IPS-11a (cell line): ENCODE measurements at regions not wholly inside any gene's neighbourhood (a gene's known extent, or its start where the extent isn't known, plus 50 kb on each side); places are given as distances from the start of the nearest gene placed in this dataset.

Source experiments
- H3K4me3 ChIP-seq: one replicate; pipeline ENCODE4 v1.5.1; 2013; ENCODE audit warnings: low read depth, low read length, control low read depth

- H3K4me3 ChIP-seq: no peak overlapping the region
These were observed 131.4 kb downstream of the UCHL1 start for GRCh38 chr4:41388080-41388479.

DNA sequence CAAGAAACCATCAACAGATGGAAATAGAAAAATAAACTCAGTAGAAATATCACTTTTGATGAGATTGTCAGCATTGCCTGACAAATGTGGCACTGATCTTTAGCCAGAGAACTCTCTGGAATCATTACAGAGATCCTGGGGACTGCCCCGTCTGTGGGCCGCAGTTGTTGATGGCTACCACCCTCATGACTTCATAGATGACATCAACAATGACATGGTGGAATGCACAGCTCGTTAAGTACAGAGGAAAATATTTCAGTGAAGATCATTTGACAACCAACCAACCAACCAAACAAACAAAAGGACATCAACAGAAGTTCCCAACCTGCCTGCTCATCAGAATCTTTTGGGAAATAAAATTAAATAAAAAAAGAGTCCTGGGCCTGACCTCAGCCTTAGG is 132.6 kb downstream of the UCHL1 start:
- H3K4me3 ChIP-seq: no peak overlapping the region

- no peak overlapping the region for H3K4me3 ChIP-seq
These were observed 133.9 kb downstream of the UCHL1 start for GRCh38 chr4:41390661-41391060.

GRCh38 chr4:41391271-41391670 is 134.5 kb downstream of the UCHL1 start:
- no peak overlapping the region for H3K4me3 ChIP-seq

GRCh38 chr4:41394481-41394894 is 137.8 kb downstream of the UCHL1 start:
- no peak overlapping the region for H3K4me3 ChIP-seq

DNA sequence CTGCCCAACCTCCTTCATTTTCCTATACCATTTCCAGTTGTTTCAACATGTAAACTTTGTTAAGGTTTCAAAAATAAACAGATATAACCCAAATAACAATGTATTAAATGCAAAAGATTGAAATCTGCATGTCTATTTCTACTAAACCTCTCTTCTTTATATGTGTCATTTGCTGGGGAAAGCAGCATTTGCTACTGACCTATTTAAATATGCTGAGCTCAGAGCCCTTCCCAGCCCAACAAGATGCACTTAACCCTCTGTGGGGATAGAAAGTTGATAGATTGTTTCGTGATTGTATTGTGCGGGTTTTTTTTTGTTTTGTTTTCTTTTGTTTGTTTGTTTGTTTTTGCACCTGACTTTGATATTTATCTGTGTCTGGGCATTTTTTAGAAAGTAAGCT is 139.5 kb downstream of the UCHL1 start:
- no peak overlapping the region for H3K4me3 ChIP-seq

DNA sequence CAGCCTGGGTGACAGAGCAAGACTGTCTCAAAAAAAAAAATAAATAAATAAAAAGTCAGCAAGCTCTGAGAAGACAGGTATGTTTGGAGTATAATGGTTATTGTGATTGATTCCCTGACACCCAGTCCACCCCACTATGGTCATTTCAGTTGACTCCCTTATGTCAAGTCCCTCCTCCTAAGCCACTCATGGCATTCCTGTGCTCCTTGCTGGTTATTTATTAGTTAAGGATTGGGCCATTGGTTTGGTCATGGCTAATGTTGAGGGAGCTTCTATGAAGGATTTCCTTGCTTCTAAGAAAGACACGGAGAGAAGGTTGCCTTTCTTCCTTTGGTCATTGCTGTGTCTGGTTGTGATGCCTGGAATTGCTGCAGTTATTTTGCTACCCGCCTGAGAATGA is 140.1 kb downstream of the UCHL1 start:
- H3K4me3 ChIP-seq: no peak overlapping the region

DNA sequence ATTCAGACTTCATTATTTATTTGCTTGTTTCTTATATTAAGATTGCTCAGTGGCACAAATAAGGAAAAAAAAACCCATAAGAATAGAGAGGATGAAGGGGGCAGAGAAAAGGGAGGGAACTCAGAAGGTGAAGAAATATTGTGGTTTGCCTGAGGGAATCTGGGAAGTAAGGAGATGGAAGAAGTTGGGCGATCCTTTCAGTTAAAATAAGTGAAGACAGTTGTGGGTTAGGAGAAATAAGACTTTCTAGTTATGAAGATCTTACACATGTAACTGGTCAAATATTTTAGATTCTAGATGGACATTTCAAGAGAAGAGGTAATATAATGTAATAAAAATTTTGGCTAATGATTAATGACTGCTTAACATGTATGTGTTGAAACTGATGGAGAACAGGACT is 138.7 kb upstream of the LIMCH1 start:
- H3K4me3 ChIP-seq: no peak overlapping the region

- H3K4me3 ChIP-seq: no peak overlapping the region
These were observed 137.7 kb upstream of the LIMCH1 start for GRCh38 chr4:41400296-41400695.

DNA sequence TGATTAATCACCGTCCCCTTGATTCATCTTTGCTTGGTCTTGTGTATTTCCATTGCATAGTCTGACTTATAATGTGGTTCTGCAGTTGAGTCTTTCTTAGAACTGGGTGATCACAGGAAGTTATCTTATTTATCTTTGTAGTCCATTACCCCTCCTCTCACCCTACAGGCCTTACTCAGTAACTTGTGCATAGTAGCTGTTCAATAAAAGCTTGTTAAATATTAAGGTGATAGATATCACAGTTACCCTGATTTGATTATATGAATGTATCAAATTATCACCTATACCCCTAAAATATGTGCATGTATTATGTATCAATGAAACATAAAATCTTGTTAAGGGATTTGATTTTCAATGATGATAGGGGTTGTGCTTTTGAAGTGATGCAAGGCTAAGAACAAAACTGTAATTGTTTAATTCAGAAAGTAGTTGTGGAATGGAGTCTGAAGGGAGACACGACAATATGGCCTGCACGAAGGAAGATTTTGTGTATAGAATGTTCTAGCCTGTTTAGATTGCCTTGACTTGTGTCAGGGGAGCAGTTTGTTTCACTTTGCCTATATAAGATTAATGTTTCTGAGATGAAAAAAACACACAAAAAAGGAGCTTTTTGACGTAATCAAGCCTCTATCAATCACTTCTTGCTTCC is 132.4 kb upstream of the LIMCH1 start:
- no peak overlapping the region for H3K4me3 ChIP-seq

DNA sequence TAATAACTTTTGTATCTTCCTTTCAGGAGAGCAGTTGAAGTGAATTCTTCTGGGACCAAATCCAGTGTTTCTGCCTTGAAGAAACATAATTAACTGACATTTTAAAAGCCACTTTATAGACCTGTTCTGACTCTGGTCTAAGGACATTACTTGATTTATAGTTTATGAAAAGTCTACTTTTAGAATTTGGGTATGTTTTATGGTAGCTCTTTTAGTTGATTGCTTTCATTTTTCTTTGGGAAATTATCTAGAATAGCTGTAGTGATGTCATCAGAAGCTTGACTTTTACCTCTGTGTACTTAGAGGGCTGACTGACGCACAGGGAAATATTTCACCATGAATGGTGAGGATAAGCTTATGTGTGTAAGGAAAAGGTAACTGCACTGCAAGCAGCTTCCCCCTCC is 131.8 kb upstream of the LIMCH1 start:
- H3K4me3 ChIP-seq: no peak overlapping the region

GRCh38 chr4:41408150-41408549 is 129.8 kb upstream of the LIMCH1 start:
- no peak overlapping the region for H3K4me3 ChIP-seq

- H3K4me3 ChIP-seq: no peak overlapping the region
These were observed 128.9 kb upstream of the LIMCH1 start for GRCh38 chr4:41408859-41409593.

GRCh38 chr4:41409594-41409895 is 128.4 kb upstream of the LIMCH1 start:
- H3K4me3 ChIP-seq: no peak overlapping the region

DNA sequence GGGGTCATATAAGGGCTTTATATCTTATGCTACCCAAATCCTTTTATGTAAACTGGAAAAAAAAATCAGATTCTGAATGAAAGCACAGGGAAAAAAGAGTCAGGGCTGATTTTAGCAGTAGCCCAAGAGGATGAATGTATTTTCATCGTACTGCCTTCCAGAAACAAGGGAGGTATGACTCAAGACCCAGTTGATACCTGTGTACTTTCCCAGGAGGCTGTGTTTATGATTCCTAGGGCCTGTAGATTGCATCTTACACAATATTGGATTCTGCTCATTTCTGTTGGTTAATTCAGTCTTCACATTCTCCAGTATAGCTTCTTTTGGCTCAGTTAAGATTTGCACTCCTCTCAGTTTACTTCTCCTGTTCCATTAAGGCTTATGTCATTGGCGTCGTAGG is 127.9 kb upstream of the LIMCH1 start:
- no peak overlapping the region for H3K4me3 ChIP-seq

- no peak overlapping the region for H3K4me3 ChIP-seq
These were observed 124.1 kb upstream of the LIMCH1 start for GRCh38 chr4:41413670-41414411.

- no peak overlapping the region for H3K4me3 ChIP-seq
These were observed 123.6 kb upstream of the LIMCH1 start for GRCh38 chr4:41414412-41414779.

DNA sequence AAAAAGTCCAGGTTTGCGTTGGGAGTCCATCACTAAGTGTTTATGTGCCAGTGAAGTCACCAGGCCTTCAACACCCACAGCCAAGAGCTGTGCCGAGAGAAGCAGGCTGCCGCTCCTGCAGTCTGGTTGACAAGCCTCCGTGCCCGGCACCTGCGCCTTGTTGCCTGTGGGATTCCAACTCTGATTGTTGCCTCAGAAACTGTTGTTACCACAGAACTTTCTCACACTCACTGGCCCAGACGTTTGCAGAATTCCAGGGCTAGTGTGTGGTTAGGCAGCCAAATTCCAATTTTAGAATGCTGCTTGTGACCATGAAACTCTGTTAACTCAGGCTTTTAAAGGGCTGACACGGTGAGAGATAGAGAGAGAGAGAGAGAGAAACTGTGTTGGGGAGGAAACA is 119.5 kb upstream of the LIMCH1 start:
- no peak overlapping the region for H3K4me3 ChIP-seq

- no peak overlapping the region for H3K4me3 ChIP-seq
These were observed 117.4 kb upstream of the LIMCH1 start for GRCh38 chr4:41420541-41420940.

DNA sequence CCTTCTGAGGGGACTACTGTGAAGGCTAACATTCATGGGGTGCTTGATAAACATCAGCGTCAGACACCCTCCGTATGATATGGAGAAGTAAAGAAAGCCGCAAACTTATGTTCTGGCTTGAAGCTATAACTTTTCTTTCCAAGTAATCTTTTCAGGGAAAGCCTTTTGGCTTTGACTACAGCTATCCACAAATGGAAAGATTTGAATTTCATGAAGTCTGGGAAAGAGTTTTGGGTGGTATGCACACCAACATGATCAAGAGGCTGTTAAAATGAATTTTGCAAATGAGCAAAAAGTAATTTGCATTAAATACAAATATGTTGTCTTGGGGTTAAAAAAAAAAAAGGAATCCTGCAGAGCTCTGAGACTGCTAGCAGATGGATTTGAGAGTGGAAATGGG is 114.8 kb upstream of the LIMCH1 start:
- no peak overlapping the region for H3K4me3 ChIP-seq

- no peak overlapping the region for H3K4me3 ChIP-seq
These were observed 113.4 kb upstream of the LIMCH1 start for GRCh38 chr4:41424522-41424921.

- no peak overlapping the region for H3K4me3 ChIP-seq
These were observed 112.3 kb upstream of the LIMCH1 start for GRCh38 chr4:41425650-41426049.
